ENCODE measurements at regions not wholly inside any gene's neighbourhood (a gene's known extent, or its start where the extent isn't known, plus 50 kb on each side); places are given as distances from the start of the nearest gene placed in this dataset.
A peak's percentile ranks its signal among the peaks of the same experiment; 100 is the strongest.

- no peak for ATAC-seq
Observed at GRCh38 chr1:5595531-5596170, 396.6 kb downstream of the NPHP4 start.

- no peak for ATAC-seq
Observed at GRCh38 chr1:5594056-5594956, 397.9 kb downstream of the NPHP4 start.

- ATAC-seq, result no peak
Observed at GRCh38 chr1:5590717-5591116, 401.5 kb downstream of the NPHP4 start.

GRCh38 chr1:5586629-5587028, 405.6 kb downstream of the NPHP4 start:
- ATAC-seq, result no peak

- ATAC-seq, result no peak
Observed at GRCh38 chr1:5585256-5585655, 407.0 kb downstream of the NPHP4 start.

- ATAC-seq, result no peak
Observed at GRCh38 chr1:5580926-5581325, 411.3 kb downstream of the NPHP4 start.

- ATAC-seq, result no peak
Observed at GRCh38 chr1:5579966-5580365, 412.3 kb downstream of the NPHP4 start.

GRCh38 chr1:5578690-5579089, 413.5 kb downstream of the NPHP4 start:
- no peak for ATAC-seq

- no peak for ATAC-seq
Observed at GRCh38 chr1:5577255-5578040, 414.8 kb downstream of the NPHP4 start.

GRCh38 chr1:5576673-5577065, 415.6 kb downstream of the NPHP4 start:
- no peak for ATAC-seq

GRCh38 chr1:5576011-5576672, 416.1 kb downstream of the NPHP4 start:
- no peak for ATAC-seq

- no peak for ATAC-seq
Observed at GRCh38 chr1:5575396-5575940, 416.8 kb downstream of the NPHP4 start.

GRCh38 chr1:5574641-5575040, 417.6 kb downstream of the NPHP4 start:
- ATAC-seq, result no peak

GRCh38 chr1:5572794-5573193, 419.4 kb downstream of the NPHP4 start:
- no peak for ATAC-seq

GRCh38 chr1:5571861-5572401, 420.3 kb downstream of the NPHP4 start:
- ATAC-seq, result no peak

- ATAC-seq, result no peak
Observed at GRCh38 chr1:5571438-5571837, 420.8 kb downstream of the NPHP4 start.

GRCh38 chr1:5570931-5571330, 421.3 kb downstream of the NPHP4 start:
- peak; percentile 41 for ATAC-seq

- no peak for ATAC-seq
Observed at GRCh38 chr1:5568321-5568720, 423.9 kb downstream of the NPHP4 start.

- ATAC-seq, result no peak
Observed at GRCh38 chr1:5567839-5568238, 424.4 kb downstream of the NPHP4 start.

GRCh38 chr1:5566924-5567323, 425.3 kb downstream of the NPHP4 start:
- no peak for ATAC-seq

GRCh38 chr1:5565281-5566125, 426.7 kb downstream of the NPHP4 start:
- ATAC-seq, result no peak

Measured in esophagus mucosa (tissue), 1 donor.